ENCODE measurements at regions not wholly inside any gene's neighbourhood (a gene's known extent, or its start where the extent isn't known, plus 50 kb on each side); places are given as distances from the start of the nearest gene placed in this dataset.
A peak's percentile ranks its signal among the peaks of the same experiment; 100 is the strongest.
"Not testable (repeated sequence)": the region's sequence is repeated elsewhere in the genome, so short reads cannot be mapped to it uniquely, and the experiment has no call there.

- DNase-seq (ENCODE audit: low read depth, low spot score), result no peak
Measured at GRCh38 chr6:118719351-118720124, 68.1 kb upstream of the CEP85L start.

- DNase-seq (ENCODE audit: low read depth, low spot score), result no peak
Measured at GRCh38 chr6:118718903-118719302, 67.5 kb upstream of the CEP85L start.

- DNase-seq (ENCODE audit: low read depth, low spot score), result no peak
Measured at GRCh38 chr6:118718297-118718696, 66.9 kb upstream of the CEP85L start.

- no peak for DNase-seq (ENCODE audit: low read depth, low spot score)
Measured at GRCh38 chr6:118717106-118717505, 65.7 kb upstream of the CEP85L start.

- DNase-seq (ENCODE audit: low read depth, low spot score), result not testable (repeated sequence)
Measured at GRCh38 chr6:118715907-118716306, 64.5 kb upstream of the CEP85L start.

- no peak for DNase-seq (ENCODE audit: low read depth, low spot score)
Measured at GRCh38 chr6:118715376-118715775, 64.0 kb upstream of the CEP85L start.

- no peak for DNase-seq (ENCODE audit: low read depth, low spot score)
Measured at GRCh38 chr6:118714756-118715155, 63.4 kb upstream of the CEP85L start.

GRCh38 chr6:118712969-118713368 lies 61.6 kb upstream of the CEP85L start:
- DNase-seq (ENCODE audit: low read depth, low spot score), result no peak

GRCh38 chr6:118710616-118711015 lies 59.2 kb upstream of the CEP85L start:
- no peak for DNase-seq (ENCODE audit: low read depth, low spot score)

GRCh38 chr6:118709859-118710350 lies 58.5 kb upstream of the CEP85L start:
- peak; percentile 51 for DNase-seq (ENCODE audit: low read depth, low spot score)

- no peak for DNase-seq (ENCODE audit: low read depth, low spot score)
Measured at GRCh38 chr6:118708744-118709143, 57.4 kb upstream of the CEP85L start.

GRCh38 chr6:118708055-118708454 lies 56.7 kb upstream of the CEP85L start:
- DNase-seq (ENCODE audit: low read depth, low spot score), result no peak

- DNase-seq (ENCODE audit: low read depth, low spot score), result no peak
Measured at GRCh38 chr6:118706702-118707101, 55.3 kb upstream of the CEP85L start.

- no peak for DNase-seq (ENCODE audit: low read depth, low spot score)
Measured at GRCh38 chr6:118705544-118706491, 54.4 kb upstream of the CEP85L start.

GRCh38 chr6:118704915-118705314 lies 53.5 kb upstream of the CEP85L start:
- no peak for DNase-seq (ENCODE audit: low read depth, low spot score)

GRCh38 chr6:118701260-118701659 lies 49.9 kb upstream of the CEP85L start:
- DNase-seq (ENCODE audit: low read depth, low spot score), result not testable (repeated sequence)
